ENCODE measurements at regions not wholly inside any gene's neighbourhood (a gene's known extent, or its start where the extent isn't known, plus 50 kb on each side); places are given as distances from the start of the nearest gene placed in this dataset.

DNA sequence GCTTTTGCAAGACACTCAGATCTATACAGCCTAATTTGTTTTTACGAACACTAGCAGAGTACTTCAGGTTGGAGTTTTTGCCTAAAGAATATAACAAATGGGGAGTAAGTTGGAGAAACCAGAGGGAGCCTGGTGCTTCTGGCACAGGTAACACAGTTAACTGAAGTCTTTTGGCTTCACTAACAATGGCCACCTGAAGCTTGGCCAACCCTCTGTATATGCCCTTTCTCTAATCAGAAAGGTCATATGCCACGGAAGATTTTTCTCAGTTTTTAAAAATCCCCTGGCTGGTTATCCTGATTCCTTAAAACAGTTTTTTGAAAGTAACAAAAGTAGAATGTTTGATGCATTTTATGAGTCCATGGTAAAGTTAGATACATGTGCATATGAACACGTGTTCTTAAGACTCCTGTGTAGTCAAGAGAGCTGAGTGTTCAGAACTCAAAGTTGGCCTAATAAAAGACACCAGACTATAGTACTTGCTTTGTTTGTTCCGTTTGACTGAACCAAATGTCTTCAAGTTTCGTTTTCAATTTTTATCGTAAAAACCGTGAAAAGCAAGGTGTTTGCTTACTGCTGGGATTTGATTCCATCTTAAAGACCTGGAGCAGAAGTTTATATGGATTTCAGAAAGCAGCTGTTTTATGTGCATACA, 137.5 kb downstream of the KCNRG start:
- no peaks in the 10 kb centered on the region; the same call in 1 of the 2 replicates for H3K27me3 ChIP-seq (ENCODE audit: control insufficient read depth, insufficient read depth, low read length)
- H4K5ac ChIP-seq (ENCODE audit: low read depth, low read length): no peak overlapping the region
- no peaks in the 10 kb centered on the region for H3K79me1 ChIP-seq (ENCODE audit: low read depth in 1 of 2, low read length in 2 of 2)
- H3K56ac ChIP-seq (ENCODE audit: extremely low read depth, insufficient read depth, low read length): no peak overlapping the region
- H3K9me3 ChIP-seq (ENCODE audit: control insufficient read depth, insufficient read depth, low read length): no peaks in the 10 kb centered on the region
- H3K27ac ChIP-seq (ENCODE audit: insufficient read depth, low read length): no peak overlapping the region
- H2BK20ac ChIP-seq (ENCODE audit: low read depth, low read length): no peak overlapping the region
- H3K18ac ChIP-seq (ENCODE audit: low read depth, low read length): no peak overlapping the region
- no peak overlapping the region for H4K8ac ChIP-seq (ENCODE audit: low read depth in 2 of 2, low read length in 2 of 2)
- no peak for TF ChIP-seq MAFK (IDR thresholded peaks at IDR 0.05; ENCODE audit: low read depth, low read length)
- no peak for TF ChIP-seq FOS (IDR thresholded peaks at IDR 0.05; ENCODE audit: low read depth, low read length)
- TF ChIP-seq, protein P1, sequence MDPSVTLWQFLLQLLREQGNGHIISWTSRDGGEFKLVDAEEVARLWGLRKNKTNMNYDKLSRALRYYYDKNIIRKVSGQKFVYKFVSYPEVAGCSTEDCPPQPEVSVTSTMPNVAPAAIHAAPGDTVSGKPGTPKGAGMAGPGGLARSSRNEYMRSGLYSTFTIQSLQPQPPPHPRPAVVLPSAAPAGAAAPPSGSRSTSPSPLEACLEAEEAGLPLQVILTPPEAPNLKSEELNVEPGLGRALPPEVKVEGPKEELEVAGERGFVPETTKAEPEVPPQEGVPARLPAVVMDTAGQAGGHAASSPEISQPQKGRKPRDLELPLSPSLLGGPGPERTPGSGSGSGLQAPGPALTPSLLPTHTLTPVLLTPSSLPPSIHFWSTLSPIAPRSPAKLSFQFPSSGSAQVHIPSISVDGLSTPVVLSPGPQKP (IDR thresholded peaks at IDR 0.05; ENCODE audit: borderline replicate concordance, low read depth, low read length): no peak
- no peak for TF ChIP-seq RCOR1 (IDR thresholded peaks at IDR 0.05; ENCODE audit: insufficient replicate concordance, low read length)
- no peak overlapping the region for H2BK15ac ChIP-seq (ENCODE audit: low read depth, low read length)
- no peak overlapping the region for H2AK5ac ChIP-seq (ENCODE audit: low read depth, low read length)
- no peak overlapping the region for H2BK120ac ChIP-seq (ENCODE audit: low read depth, low read length)
- H3K9ac ChIP-seq (ENCODE audit: low read depth, low read length): no peak overlapping the region
- H3K4me3 ChIP-seq (ENCODE audit: insufficient read depth, low read depth, low read length): no peak overlapping the region
- H3K4me1 ChIP-seq (ENCODE audit: control insufficient read depth, insufficient read depth, low read length): peaks cover 3% of the 10 kb centered on the region; the same call in 1 of the 2 replicates
- in situ Hi-C loops (cut with MboI; ENCODE audit: low sequenced_read_pairs) (no loop called here), intact Hi-C loops (cut with micrococcal nuclease) (no loop called here), dilution Hi-C loops (cut with HindIII; ENCODE audit: low sequenced_read_pairs, unreplicated experiment) (no loop called here)
- ChIA-PET POLR2A (ENCODE audit: unreplicated experiment) (no interaction called here), CTCF (interaction anchor here (0.8 kb wide), 1 partner anchor 12 kb away, joined by 4 read pairs; no protein-coding TSS in a partner anchor)
- no peak overlapping the region for H2AK9ac ChIP-seq (replicated peaks; ENCODE audit: low read depth, low read length, poor library complexity)
- no peak overlapping the region for H3K4ac ChIP-seq (ENCODE audit: low read depth, low read length)
- H3K23ac ChIP-seq (ENCODE audit: low read depth, low read length): no peak overlapping the region
- H3K36me3 ChIP-seq (ENCODE audit: control insufficient read depth, insufficient read depth, low read length): no peaks in the 10 kb centered on the region
- no peak overlapping the region for H3K14ac ChIP-seq (replicated peaks; ENCODE audit: low read depth, low read length)
- DNase-seq (no peak), ATAC-seq (ENCODE audit: low read depth) (no peak)
- H2AFZ ChIP-seq (replicated peaks; ENCODE audit: low read length, poor library complexity): no peak overlapping the region
- H3K4me2 ChIP-seq (ENCODE audit: low read depth, low read length): no peak overlapping the region
- H2BK5ac ChIP-seq (ENCODE audit: low read depth, low read length, poor library complexity, severe bottlenecking): no peak overlapping the region
- no peaks in the 10 kb centered on the region; the same call in 1 of the 2 replicates for H3K9me1 ChIP-seq (ENCODE audit: insufficient read depth, low read length)
- H4K20me1 ChIP-seq (ENCODE audit: insufficient read depth, low read length): no peaks in the 10 kb centered on the region
- WGBS, 2 experiments (ENCODE audit: extremely low coverage in 2 of 2, insufficient read length in 1 of 2): no CpG with 5 or more reads among the region's 7 CpGs
- BruUV-seq (replicated peaks): no TSS peak
- H4K91ac ChIP-seq (ENCODE audit: insufficient read depth, low read depth, low read length): no peak overlapping the region
